Parathyroid adenoma (tissue), 2 donors: ENCODE measurements at regions not wholly inside any gene's neighbourhood (a gene's known extent, or its start where the extent isn't known, plus 50 kb on each side); places are given as distances from the start of the nearest gene placed in this dataset.

Experiments
- H2AFZ ChIP-seq: fragments of 300-600 bp; sonication (generic); one replicate; pipeline ENCODE4 v1.7.0; 2017; ENCODE audit warnings: antibody characterized with exemption, mild to moderate bottlenecking
- H3K27ac ChIP-seq: fragments of 300-600 bp; sonication (generic); one replicate; pipeline ENCODE4 v1.7.0; 2017
- H3K27me3 ChIP-seq: fragments of 300-600 bp; sonication (generic); one replicate; pipeline ENCODE4 v1.7.0; 2017; ENCODE audit warnings: low read length; ENCODE audit not compliant: control insufficient read depth, insufficient read depth
- H3K36me3 ChIP-seq: fragments of 300-600 bp; sonication (generic); one replicate; pipeline ENCODE4 v1.7.0; 2017; ENCODE audit warnings: low read length; ENCODE audit not compliant: control insufficient read depth, insufficient read depth
- H3K4me1 ChIP-seq: fragments of 300-600 bp; sonication (generic); one replicate; pipeline ENCODE4 v1.7.0; 2017; ENCODE audit warnings: control low read depth
- H3K4me2 ChIP-seq: fragments of 300-600 bp; sonication (generic); one replicate; pipeline ENCODE4 v1.7.0; 2017; ENCODE audit warnings: low read length
- H3K4me3 ChIP-seq: fragments of 300-600 bp; sonication (generic); one replicate; pipeline ENCODE4 v1.7.0; 2017; ENCODE audit warnings: low read depth, low read length
- H3K79me2 ChIP-seq: fragments of 300-600 bp; sonication (generic); one replicate; pipeline ENCODE4 v1.7.0; 2017; ENCODE audit warnings: control low read depth
- H3K9ac ChIP-seq: fragments of 300-600 bp; sonication (generic); one replicate; pipeline ENCODE4 v1.7.0; 2017; ENCODE audit warnings: mild to moderate bottlenecking
- H3K9me3 ChIP-seq: fragments of 300-600 bp; sonication (generic); one replicate; pipeline ENCODE4 v1.7.0; 2017; ENCODE audit warnings: low read length; ENCODE audit not compliant: control insufficient read depth
- TF ChIP-seq, protein P1 (sequence below): fragments of 300-600 bp; sonication (generic); IDR thresholded peaks from one replicate; pipeline ENCODE4 v1.7.0; 2017; ENCODE audit warnings: antibody characterized with exemption, mild to moderate bottlenecking
- donor health status: primary hyperparathyroidism.

DNA sequence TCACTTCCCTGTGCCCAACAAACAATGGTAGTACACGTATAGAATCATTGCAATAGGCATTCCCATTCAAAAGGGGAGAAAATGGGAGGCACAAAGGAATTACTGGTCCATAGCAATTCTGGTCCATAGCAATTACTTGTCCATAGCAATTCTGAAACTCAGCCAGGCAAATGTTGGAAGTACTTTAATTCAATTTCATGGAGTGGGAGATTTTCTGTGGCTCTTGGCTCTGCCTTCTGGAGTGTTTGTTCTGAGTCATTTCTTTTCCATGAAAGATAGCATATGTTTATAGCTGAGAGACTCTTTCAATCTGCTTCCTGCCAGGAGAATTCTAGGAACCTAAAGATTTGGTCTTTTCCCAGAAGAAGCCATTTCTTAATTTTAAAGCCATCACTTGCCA lies 182.8 kb upstream of the ELAC2 start:
- Histone ChIP-seq H3K4me2 (no peak overlapping the region), H3K4me3 (no peak overlapping the region), H3K79me2 (no peaks in the 10 kb centered on the region), H3K9ac (no peak overlapping the region), H3K36me3 (no peaks in the 10 kb centered on the region), H3K9me3 (no peaks in the 10 kb centered on the region), H3K27me3 (peaks cover 4% of the 10 kb centered on the region), H3K4me1 (no peaks in the 10 kb centered on the region), H2AFZ (no peak overlapping the region), H3K27ac (no peak overlapping the region)
- TF ChIP-seq, protein P1, sequence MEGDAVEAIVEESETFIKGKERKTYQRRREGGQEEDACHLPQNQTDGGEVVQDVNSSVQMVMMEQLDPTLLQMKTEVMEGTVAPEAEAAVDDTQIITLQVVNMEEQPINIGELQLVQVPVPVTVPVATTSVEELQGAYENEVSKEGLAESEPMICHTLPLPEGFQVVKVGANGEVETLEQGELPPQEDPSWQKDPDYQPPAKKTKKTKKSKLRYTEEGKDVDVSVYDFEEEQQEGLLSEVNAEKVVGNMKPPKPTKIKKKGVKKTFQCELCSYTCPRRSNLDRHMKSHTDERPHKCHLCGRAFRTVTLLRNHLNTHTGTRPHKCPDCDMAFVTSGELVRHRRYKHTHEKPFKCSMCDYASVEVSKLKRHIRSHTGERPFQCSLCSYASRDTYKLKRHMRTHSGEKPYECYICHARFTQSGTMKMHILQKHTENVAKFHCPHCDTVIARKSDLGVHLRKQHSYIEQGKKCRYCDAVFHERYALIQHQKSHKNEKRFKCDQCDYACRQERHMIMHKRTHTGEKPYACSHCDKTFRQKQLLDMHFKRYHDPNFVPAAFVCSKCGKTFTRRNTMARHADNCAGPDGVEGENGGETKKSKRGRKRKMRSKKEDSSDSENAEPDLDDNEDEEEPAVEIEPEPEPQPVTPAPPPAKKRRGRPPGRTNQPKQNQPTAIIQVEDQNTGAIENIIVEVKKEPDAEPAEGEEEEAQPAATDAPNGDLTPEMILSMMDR, result no peak

- H3K9me3 ChIP-seq, result no peaks in the 10 kb centered on the region
- H3K4me3 ChIP-seq, result no peak overlapping the region
- no peak overlapping the region for H3K4me2 ChIP-seq
- peaks cover 4% of the 10 kb centered on the region for H3K27me3 ChIP-seq
- no peak overlapping the region for H3K9ac ChIP-seq
- no peak overlapping the region for H2AFZ ChIP-seq
- TF ChIP-seq, protein P1, result no peak
- H3K4me1 ChIP-seq, result no peaks in the 10 kb centered on the region
- H3K27ac ChIP-seq, result no peak overlapping the region
- H3K79me2 ChIP-seq, result no peaks in the 10 kb centered on the region
- no peaks in the 10 kb centered on the region for H3K36me3 ChIP-seq
Measured at GRCh38 chr17:13199425-13199824, 181.6 kb upstream of the ELAC2 start.

DNA sequence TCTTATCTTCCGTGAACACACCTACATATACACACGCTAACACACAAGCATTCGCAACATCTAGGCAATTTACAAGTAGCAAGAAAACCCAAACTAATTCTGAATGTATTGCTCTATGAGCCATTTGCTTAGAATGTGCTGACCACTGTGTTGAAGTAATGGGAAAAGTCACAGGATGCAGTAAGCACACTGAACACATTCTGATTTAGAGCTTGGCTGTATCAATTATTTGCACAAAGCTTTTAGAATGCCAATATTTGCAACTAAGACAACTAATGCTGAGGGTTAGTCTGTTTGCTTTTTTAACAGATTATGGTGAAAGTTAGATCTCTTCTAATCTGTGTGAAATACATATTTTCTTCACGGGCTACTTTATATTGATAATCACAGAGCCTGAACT lies 179.8 kb upstream of the ELAC2 start:
- H3K4me1 ChIP-seq, result no peaks in the 10 kb centered on the region
- no peaks in the 10 kb centered on the region for H3K36me3 ChIP-seq
- H2AFZ ChIP-seq, result no peak overlapping the region
- H3K4me3 ChIP-seq, result no peak overlapping the region
- H3K4me2 ChIP-seq, result no peak overlapping the region
- H3K9me3 ChIP-seq, result no peaks in the 10 kb centered on the region
- H3K79me2 ChIP-seq, result no peaks in the 10 kb centered on the region
- H3K9ac ChIP-seq, result no peak overlapping the region
- peaks cover 4% of the 10 kb centered on the region for H3K27me3 ChIP-seq
- TF ChIP-seq, protein P1, result no peak
- no peak overlapping the region for H3K27ac ChIP-seq

DNA sequence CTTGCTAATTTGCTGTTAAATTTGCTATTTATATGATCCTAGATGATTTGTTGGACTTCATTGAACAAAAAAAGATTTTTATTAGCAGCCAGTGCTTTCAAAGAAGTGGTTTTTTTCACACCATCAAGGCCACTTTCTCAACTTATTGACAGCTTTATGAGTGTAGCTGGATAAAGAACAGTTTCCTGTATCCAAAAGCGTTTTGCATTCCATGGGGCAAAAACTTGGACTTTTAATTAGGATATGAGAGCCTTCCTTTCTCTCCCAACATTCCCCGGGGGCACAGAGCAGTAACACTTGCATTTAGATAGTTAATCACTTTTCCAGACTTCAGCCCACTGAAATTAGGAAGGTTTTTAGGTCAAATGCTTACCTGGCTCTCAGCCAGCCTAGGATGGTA lies 177.1 kb upstream of the ELAC2 start:
- Histone ChIP-seq H3K9ac (no peak overlapping the region), H3K36me3 (no peaks in the 10 kb centered on the region), H3K27ac (no peak overlapping the region), H3K4me3 (no peak overlapping the region), H3K4me2 (no peak overlapping the region), H3K4me1 (no peaks in the 10 kb centered on the region), H3K27me3 (peaks cover 4% of the 10 kb centered on the region), H3K79me2 (no peaks in the 10 kb centered on the region), H2AFZ (no peak overlapping the region), H3K9me3 (no peaks in the 10 kb centered on the region)
- TF ChIP-seq, protein P1, result no peak

DNA sequence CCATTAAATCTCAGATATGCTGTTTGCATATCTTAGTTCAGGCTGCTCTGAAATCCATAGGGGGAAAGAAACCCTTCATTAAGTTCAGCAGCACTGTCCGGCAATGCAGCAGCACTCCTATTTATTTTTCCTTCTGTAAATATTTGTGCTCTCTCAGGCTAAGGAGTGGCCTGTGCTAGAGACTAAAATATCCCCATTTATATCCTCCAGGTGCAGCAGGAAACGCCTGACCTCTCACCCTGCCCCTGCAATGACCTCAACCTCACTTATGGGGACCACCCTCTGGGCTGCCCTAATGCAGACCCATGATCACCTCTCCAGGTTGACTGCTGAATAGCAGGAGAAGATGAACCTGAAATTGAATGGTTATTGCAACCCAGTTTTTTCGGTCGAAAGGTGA lies 165.0 kb upstream of the ELAC2 start:
- TF ChIP-seq, protein P1, result no peak
- Histone ChIP-seq H3K27me3 (no peaks in the 10 kb centered on the region), H3K9ac (no peak overlapping the region), H3K4me1 (no peaks in the 10 kb centered on the region), H2AFZ (no peak overlapping the region), H3K27ac (no peak overlapping the region), H3K79me2 (no peaks in the 10 kb centered on the region), H3K4me2 (no peak overlapping the region), H3K36me3 (no peaks in the 10 kb centered on the region), H3K9me3 (no peaks in the 10 kb centered on the region), H3K4me3 (no peak overlapping the region)
